ENCODE measurements at regions not wholly inside any gene's neighbourhood (a gene's known extent, or its start where the extent isn't known, plus 50 kb on each side); places are given as distances from the start of the nearest gene placed in this dataset.

- Histone ChIP-seq H3K27ac (no peak overlapping the region), H3K9me3 (peaks cover 0 to 5% (median 0%) of the 10 kb centered on the region in 12 donors), H3K4me3 (no peak overlapping the region), H3K4me1 (no peaks in the 10 kb centered on the region), H3K27me3 (no peaks in the 10 kb centered on the region), H3K36me3 (no peaks in the 10 kb centered on the region)
- DNase-seq: no peak
- 22 to 31% (median 26%) methylated on average over 1 of the region's 1 CpG for WGBS, 4 donors
- no peak for ATAC-seq
- TF ChIP-seq POLR2A (IDR thresholded peaks at IDR 0.05) (no peak), CTCF (IDR thresholded peaks at IDR 0.05) (no peak)
- intact Hi-C loops (cut with DNase I): no loop called here
Observed at GRCh38 chrX:118182025-118182424, 65.4 kb upstream of the KLHL13 start.

- no peak for ATAC-seq
- H3K36me3 ChIP-seq: no peaks in the 10 kb centered on the region
- no peak for DNase-seq
- no peaks in the 10 kb centered on the region for H3K27me3 ChIP-seq
- no peak overlapping the region for H3K27ac ChIP-seq
- no peaks in the 10 kb centered on the region for H3K4me1 ChIP-seq
- intact Hi-C loops (cut with DNase I): no loop called here
- H3K4me3 ChIP-seq: no peak overlapping the region
- no peak for TF ChIP-seq POLR2A (IDR thresholded peaks at IDR 0.05)
- TF ChIP-seq CTCF (IDR thresholded peaks at IDR 0.05): no peak
- WGBS, 4 donors: 48 to 72% (median 60%) methylated on average over 3 of the region's 3 CpGs
- H3K9me3 ChIP-seq: peaks cover 0 to 5% (median 0%) of the 10 kb centered on the region in 12 donors
Observed at GRCh38 chrX:118182681-118183080, 66.1 kb upstream of the KLHL13 start.

GRCh38 chrX:118183606-118184005, 67.0 kb upstream of the KLHL13 start:
- Histone ChIP-seq H3K27me3 (no peaks in the 10 kb centered on the region), H3K27ac (no peak overlapping the region), H3K4me3 (no peak overlapping the region), H3K4me1 (no peaks in the 10 kb centered on the region), H3K9me3 (peaks cover 0 to 5% (median 0%) of the 10 kb centered on the region in 12 donors), H3K36me3 (no peaks in the 10 kb centered on the region)
- intact Hi-C loops (cut with DNase I): no loop called here
- TF ChIP-seq CTCF (IDR thresholded peaks at IDR 0.05): peak in 1 of 12 donors; percentile 15
- TF ChIP-seq POLR2A (IDR thresholded peaks at IDR 0.05): no peak
- ATAC-seq: no peak
- WGBS, 4 donors: 95 to 98% (median 97%) methylated on average over 1 of the region's 1 CpG
- no peak for DNase-seq

- no peak overlapping the region for H3K27ac ChIP-seq
- TF ChIP-seq CTCF (IDR thresholded peaks at IDR 0.05) (no peak), POLR2A (IDR thresholded peaks at IDR 0.05) (no peak)
- intact Hi-C loops (cut with DNase I): no loop called here
- no peak overlapping the region for H3K4me3 ChIP-seq
- H3K36me3 ChIP-seq: no peaks in the 10 kb centered on the region
- DNase-seq (no peak), ATAC-seq (no peak)
- H3K4me1 ChIP-seq: no peaks in the 10 kb centered on the region
- peaks cover 0 to 5% (median 0%) of the 10 kb centered on the region in 12 donors for H3K9me3 ChIP-seq
- no peaks in the 10 kb centered on the region for H3K27me3 ChIP-seq
Observed at GRCh38 chrX:118187100-118187499, 70.5 kb upstream of the KLHL13 start.
